HG03159 (cell line): ENCODE measurements at regions not wholly inside any gene's neighbourhood (a gene's known extent, or its start where the extent isn't known, plus 50 kb on each side); places are given as distances from the start of the nearest gene placed in this dataset.

Experiments
- ATAC-seq: cut with Tn5 transposase; IDR thresholded peaks from one replicate; pipeline ENCODE4 v1.9.1; 2021; ENCODE audit warnings: mild to moderate bottlenecking, moderate library complexity; ENCODE audit not compliant: unreplicated experiment

DNA sequence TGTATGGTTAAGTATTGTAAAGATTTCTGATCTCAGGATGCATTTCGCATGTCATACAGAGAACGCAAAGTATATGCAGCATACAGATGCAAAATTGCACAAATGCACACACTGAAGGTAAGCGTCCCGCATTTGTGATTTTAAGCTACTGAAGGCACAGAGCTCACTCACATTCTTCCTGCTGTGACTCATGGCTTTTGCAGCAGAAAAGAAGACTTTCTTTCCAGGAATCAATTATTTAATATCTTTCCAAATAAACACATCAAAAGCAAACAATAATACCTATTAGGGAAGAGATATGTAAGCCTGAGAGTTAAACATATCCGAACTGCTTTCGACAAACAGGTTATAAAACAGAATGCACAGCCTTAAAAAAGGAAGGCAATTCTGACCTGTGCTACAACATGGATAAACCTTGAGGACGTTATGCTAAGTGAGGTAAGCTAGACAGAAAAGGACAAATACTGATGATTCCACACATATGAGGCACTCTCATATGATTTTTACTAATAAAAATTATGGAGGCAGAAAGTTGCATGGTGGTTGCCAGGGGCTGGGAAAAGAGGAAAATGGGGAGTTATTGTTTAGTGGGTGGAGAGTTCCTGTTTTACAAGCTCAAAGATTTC, 109.0 kb downstream of the TFAP2A start:
- ATAC-seq: no peak

GRCh38 chr6:10303608-10304506, 111.0 kb downstream of the TFAP2A start:
- ATAC-seq: no peak

- no peak for ATAC-seq
Measured at GRCh38 chr6:10302566-10303235, 112.2 kb downstream of the TFAP2A start.

GRCh38 chr6:10300071-10300470, 114.8 kb downstream of the TFAP2A start:
- no peak for ATAC-seq

- no peak for ATAC-seq
Measured at GRCh38 chr6:10297832-10298231, 117.0 kb downstream of the TFAP2A start.

GRCh38 chr6:10278746-10279145, 136.1 kb downstream of the TFAP2A start:
- ATAC-seq: no peak

DNA sequence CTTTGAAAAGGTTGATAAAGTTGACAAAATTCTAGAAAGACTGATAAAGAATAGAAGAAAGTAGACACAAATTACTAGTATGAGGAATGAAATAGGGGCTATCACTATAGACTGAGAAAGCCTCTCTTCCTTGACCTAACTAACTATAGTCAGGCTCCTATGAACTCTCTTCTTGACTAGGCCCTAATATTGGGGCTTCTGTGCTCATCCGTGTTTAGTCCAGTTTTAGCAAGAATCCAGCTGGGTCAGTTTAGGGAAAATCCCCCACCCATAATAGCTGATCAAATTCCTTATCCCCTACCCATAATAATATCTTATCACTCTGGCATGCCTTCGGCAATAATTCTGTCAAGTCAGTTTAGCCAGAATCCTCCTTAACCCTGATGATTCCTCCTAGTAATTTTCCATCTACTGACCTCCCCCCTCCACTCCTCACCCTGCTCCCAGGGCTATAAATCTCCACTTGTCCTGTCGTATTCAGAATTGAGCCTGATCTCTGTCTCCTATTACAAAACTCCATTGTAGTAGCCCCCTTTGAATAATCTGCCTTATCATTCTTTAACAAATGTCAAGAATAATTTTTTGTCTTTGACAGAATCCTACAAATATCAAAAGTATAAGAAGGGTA, 138.1 kb downstream of the TFAP2A start:
- ATAC-seq: no peak

- no peak for ATAC-seq
Measured at GRCh38 chr6:10276106-10276505, 138.8 kb downstream of the TFAP2A start.

- ATAC-seq: no peak
Measured at GRCh38 chr6:10272591-10272990, 142.3 kb downstream of the TFAP2A start.

- no peak for ATAC-seq
Measured at GRCh38 chr6:10271982-10272381, 142.9 kb downstream of the TFAP2A start.

- ATAC-seq: peak; percentile 74
Measured at GRCh38 chr6:10269814-10270472, 144.9 kb downstream of the TFAP2A start.

GRCh38 chr6:10268611-10269310, 146.1 kb downstream of the TFAP2A start:
- ATAC-seq: no peak

GRCh38 chr6:10268111-10268510, 146.8 kb downstream of the TFAP2A start:
- ATAC-seq: no peak

DNA sequence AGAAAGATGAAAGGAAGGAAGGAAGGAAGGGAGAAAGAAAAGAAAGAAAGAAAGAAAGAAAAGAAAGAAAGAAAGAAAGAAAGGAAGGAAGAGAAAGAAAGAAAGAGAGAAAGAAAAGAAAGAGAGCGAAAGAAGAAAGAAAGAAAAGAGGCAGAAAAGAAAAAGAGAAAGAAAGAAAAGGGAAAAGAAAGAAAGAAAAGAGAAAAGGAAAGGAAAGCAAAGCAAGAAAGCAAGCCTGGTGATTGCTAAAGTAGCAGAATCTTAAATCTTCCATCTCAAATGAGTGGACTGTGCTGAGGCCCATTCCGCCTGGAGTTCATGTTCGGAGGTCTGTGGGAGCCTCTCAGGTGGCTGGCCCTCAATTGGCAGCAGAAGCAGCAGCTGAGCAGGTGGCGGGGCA, 148.4 kb downstream of the TFAP2A start:
- ATAC-seq: no peak

DNA sequence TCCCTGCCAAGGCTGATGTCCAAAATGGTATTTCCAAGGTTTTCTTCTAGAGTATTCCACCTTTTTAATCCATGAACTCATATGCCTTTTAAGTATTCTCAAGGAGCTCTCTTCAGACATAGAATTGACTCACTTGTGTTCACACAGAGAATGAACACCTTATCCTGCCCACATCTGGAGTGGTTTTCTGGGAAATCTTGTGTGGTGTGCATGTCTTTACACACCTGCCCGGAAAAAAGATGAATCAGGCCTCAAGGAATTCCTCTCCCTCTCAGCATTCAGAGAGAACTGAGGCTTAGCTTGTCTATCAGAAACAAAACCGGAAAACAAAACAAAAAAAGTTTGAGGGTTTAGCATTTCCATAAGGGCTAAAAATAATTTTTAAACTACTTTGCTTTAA, 148.8 kb downstream of the TFAP2A start:
- no peak for ATAC-seq

DNA sequence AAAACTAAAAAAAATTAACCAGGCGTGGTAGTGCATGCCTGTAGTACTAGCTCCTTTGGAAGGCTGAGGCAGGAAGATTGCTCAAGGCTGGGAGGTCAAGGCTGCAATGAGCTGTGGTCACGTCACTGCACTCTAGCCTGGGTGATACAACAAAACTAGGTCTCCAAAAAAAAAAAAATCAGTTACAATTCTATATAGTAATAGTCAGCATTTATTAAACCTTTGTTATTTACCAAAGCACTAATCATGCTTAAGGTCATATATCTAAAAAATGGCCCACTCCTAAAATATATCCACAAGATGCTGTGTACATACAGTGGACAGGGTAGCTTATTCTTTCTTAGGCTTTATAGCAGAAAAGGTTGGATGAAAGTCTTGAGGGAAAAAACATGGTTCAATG, 152.4 kb downstream of the TFAP2A start:
- no peak for ATAC-seq

DNA sequence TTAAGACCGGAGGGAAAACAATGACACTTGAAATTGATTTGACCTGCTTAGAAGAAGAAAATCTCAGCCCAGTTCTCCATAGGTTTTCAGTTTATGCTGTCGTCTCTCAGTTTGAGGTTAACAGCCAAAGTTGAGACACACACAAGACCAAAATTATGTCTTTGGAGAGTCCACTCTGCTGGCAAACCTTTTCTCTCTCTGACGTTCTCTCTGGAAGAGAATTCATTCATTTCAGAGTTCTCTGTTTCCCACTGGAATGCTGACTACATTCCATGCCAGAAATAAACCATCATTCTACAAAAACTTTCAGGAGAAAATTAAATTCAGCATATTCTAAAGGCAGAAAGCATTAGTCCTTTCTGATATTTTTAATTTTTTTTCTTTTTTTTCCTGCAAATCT, 155.2 kb downstream of the TFAP2A start:
- ATAC-seq: no peak

- ATAC-seq: no peak
Measured at GRCh38 chr6:10258341-10258740, 156.5 kb downstream of the TFAP2A start.

GRCh38 chr6:10256113-10256690, 158.7 kb downstream of the TFAP2A start:
- peak; percentile 79 for ATAC-seq
